Right lobe of liver (tissue), 4 donors: ENCODE measurements at regions not wholly inside any gene's neighbourhood (a gene's known extent, or its start where the extent isn't known, plus 50 kb on each side); places are given as distances from the start of the nearest gene placed in this dataset.

Experiments
- POLR2A ChIP-seq: fragments of 450-650 bp; IDR thresholded peaks from one replicate; pipeline ENCODE4 v1.6.1; 2017; ENCODE audit warnings: antibody characterized with exemption, mild to moderate bottlenecking
- TF ChIP-seq, protein P1 (sequence below), 4 donors: fragments of 200-600 bp in 3 of 4; fragments of 450-650 bp in 1 of 4; IDR thresholded peaks; one replicate each; pipeline versions ENCODE4 v1.5.1 to v1.8.0; 2016 to 2022; ENCODE audit warnings: antibody characterized with exemption in 4 of 4, mild to moderate bottlenecking in 2 of 4
- donor health status: DM: no; HTN: no; CAD: no.
- donor health status: DM: no; HTN: no; CAD: no.
- donor health status: DM: no; HTN: yes; CAD: no.

DNA sequence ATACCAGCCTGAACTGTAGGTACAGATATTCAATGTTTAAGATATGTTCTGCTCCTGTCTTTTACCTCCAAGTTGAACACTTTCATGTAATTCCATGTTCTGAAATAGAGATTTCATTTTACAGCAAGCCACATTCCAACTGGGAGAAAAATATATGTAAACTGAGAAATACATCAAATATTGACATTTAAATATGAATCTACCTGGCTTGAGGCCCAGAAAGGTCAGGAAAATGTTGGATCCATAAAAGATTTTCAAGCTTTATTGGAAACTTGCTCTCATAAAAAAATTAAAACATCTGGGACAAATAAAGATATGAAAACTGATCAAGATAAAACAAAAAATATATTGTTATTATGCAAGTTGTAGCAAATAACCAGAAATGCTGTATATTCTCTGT, 1078.7 kb upstream of the ATXN8OS start:
- TF ChIP-seq, protein P1, sequence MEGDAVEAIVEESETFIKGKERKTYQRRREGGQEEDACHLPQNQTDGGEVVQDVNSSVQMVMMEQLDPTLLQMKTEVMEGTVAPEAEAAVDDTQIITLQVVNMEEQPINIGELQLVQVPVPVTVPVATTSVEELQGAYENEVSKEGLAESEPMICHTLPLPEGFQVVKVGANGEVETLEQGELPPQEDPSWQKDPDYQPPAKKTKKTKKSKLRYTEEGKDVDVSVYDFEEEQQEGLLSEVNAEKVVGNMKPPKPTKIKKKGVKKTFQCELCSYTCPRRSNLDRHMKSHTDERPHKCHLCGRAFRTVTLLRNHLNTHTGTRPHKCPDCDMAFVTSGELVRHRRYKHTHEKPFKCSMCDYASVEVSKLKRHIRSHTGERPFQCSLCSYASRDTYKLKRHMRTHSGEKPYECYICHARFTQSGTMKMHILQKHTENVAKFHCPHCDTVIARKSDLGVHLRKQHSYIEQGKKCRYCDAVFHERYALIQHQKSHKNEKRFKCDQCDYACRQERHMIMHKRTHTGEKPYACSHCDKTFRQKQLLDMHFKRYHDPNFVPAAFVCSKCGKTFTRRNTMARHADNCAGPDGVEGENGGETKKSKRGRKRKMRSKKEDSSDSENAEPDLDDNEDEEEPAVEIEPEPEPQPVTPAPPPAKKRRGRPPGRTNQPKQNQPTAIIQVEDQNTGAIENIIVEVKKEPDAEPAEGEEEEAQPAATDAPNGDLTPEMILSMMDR (IDR thresholded peaks at IDR 0.05): no peak
- no peak for TF ChIP-seq POLR2A
